SKM-1 treated with dmso at 0.1 percent for 144 hours (cell line): ENCODE measurements at regions not wholly inside any gene's neighbourhood (a gene's known extent, or its start where the extent isn't known, plus 50 kb on each side); places are given as distances from the start of the nearest gene placed in this dataset.

ENCODE experiments used
- DNase-seq: peaks from one replicate; lab custom pipeline; 2025; ENCODE audit not compliant: unreplicated experiment; lab: John Stamatoyannopoulos, UW

DNA sequence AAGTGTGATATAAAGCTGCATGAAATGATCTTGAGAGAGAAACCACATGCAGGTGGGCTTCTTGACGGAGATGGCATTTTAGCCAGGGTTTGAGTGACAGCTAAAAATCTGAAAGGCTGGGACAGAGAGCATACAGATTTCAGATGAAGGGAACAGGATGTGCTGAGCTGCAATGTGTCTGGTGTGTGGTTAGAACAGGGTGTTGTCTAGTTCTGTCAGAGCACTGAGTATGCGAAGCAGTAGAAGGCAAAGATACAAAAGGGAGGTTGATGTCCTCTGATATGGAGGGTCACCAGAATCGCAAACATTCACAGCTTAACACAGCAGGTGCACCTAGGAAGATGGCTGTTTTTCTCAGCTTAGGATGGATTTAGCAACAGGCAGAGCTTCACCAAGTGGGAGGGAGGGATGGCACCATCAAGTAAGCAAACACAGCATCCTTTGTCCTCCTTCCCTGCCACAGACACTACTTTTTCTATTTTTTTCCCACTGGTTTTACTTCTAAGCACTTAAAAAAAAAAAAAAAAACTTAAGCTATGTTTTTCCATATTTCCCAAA lies 182.5 kb downstream of the TMX3 start:
- no peak for DNase-seq

DNA sequence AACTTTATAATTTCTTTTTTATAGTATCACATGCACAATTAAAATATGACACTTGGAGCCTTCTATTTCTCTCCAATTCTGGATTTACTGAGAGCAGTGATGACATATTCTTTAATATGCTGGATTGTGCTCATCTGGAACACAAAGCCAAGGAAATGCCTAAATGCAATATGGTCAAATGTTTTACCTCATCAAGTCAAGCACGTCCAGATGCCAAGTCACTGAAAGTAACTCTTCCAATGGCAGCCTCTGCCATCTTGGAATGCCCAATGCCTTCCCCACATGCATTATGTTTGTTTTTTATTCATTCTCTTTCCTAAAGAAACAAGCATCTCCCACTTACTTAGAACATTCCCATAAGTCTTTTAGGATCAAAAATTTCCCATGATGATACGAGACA lies 189.8 kb downstream of the TMX3 start:
- no peak for DNase-seq

DNA sequence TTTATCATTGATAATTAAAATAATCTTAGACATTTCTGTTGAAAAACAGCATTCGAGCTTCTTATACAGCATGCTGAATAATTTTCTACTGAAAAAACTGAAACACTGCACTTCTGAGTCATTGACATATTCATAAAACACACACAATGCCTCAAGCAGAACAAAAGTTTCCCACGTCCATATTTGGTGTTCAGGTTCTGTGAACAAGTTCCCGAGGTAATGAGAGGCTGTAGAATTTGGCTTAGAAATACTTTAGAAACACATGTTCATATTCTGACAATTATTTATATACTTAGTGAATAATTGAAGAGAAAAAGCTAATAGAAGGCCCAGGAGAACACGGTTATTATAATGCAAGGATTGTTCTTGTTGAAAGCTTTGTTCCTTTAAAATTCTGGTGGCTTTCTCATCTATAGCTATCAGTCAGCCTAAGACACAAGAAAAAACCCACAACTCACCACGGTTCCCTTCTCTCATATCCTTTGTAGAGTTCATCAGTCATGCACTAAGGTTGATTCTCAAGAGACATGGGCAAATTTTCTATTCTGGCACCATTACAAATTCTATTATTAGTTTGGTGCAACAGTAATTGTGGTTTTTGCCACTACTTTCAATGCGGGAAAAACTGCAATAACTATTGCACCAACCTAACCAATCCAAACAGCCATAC lies 194.4 kb downstream of the TMX3 start:
- no peak for DNase-seq

DNA sequence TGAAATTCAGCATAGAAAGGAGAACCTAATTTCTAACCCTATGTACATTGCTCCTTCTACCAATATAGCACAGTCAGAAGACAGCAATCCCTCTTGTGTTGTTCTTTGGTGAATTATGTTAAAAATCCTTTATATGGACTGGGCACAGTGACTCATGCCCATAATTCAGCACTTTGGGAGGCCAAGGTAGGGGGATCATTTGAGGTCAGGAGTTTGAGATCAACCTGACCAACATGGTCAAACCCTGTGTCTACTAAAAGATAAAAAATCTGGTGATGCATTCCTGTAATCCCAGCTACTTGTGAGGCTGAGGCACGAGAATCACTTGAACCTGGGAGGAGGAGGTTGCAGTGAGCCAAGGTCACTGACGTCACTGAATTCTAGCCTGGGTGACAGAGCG lies 195.6 kb downstream of the TMX3 start:
- DNase-seq, result no peak

DNA sequence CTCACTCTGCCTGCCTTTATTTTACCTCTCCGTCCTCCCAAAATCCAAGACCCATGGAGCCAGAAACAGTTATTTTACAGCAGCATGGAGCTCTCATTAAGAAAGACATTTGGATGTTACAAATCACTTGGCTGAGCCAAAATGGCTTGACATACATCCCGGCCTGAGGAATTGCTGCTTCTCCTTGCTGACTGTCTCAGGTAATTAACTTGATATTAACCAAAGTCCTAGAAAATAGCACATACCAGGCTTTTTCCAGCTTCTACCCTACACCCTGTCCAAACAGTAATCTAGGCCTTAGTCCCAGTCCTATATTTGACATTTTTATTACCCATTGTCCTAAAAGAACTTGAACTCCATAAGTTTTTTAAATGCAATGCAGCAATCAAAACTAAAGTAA lies 205.0 kb downstream of the TMX3 start:
- no peak for DNase-seq

DNA sequence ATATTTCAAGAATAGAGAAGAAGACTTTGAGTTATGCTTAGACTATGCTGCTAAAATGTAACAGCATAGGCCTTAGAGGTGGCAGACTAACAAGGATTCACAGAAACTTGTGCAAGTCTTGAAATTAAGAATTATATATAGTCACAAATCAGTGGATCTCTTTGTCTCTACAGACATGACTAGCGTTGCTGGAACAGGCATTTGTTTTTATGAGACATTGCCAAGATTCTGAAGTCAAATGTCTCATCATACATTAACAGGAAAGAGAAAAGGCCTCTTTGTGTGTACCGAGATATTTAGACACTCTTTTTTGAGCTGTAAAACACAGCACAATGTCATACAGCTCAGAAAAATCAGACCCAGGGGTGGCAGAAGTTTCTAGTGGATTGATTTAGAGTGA lies 207.1 kb downstream of the TMX3 start:
- DNase-seq, result no peak

DNA sequence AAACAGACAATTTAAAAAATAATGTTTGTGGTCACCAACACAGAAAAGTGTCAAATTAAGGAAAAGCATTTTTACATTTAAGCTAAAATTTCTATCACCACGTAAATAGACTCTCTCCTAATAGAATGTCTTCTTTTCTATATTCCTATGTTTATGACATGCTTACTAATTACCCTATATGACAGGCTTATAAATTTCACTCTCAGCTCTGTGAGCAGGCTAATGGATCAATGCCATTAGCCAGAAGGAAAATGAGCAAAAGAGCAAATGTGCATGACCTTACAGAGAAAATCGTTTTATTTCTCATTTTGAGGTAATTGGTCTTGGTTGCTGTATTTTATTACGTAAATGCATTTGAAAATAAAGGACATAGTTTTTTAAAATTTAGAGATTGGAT lies 209.7 kb downstream of the TMX3 start:
- no peak for DNase-seq

DNA sequence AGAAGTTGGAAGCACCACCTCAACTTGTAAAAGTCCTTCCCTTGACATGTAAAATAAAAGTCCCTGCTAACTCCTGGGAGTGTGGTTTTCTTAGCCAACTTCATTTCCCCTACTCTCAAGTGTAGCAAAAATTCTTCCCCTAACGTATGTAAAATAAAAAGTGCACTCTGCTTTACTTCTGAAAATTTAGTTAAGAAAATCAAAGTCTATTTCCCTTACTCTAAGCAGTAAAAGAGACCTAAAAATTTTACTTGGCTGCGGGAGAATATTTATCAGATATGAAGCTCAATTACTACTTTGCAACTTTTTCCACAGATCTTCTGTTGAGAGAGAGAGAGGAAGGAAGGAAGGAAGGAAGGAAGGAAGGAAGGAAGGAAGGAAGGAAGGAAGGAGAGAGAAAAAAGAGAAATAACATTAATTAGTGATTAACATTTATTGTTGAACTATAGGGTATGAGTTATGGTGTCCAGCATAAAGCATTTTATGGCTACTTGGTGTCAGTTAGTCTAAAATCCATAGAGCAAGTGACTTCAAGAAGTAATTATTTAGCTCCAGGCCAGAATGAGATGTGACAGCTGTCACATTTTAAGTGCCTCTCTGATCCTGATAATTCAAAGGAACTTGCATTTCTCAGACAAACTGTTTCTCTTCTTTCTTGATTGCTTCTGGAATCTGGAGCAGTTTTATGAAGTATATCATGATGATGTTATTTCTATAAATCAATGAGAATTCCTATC lies 210.3 kb downstream of the TMX3 start:
- no peak for DNase-seq

DNA sequence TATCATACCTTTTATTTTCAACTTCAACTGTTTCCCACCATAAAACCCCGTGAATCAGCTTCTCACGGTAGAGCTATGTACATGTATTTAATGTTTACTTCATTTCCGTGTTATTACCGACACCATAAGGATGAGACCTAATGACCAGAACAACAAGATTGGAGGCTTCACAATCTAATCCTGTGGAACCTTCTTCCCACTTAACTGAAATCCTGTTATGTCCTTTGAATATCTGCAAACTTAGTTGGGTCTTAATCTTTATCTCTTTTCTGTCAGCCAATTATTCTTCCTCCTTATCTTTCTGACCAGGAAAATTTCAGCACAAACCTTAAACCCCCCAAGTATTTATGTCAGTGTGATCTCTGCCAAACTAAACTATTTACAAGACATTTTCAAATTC lies 214.4 kb downstream of the TMX3 start:
- no peak for DNase-seq

DNA sequence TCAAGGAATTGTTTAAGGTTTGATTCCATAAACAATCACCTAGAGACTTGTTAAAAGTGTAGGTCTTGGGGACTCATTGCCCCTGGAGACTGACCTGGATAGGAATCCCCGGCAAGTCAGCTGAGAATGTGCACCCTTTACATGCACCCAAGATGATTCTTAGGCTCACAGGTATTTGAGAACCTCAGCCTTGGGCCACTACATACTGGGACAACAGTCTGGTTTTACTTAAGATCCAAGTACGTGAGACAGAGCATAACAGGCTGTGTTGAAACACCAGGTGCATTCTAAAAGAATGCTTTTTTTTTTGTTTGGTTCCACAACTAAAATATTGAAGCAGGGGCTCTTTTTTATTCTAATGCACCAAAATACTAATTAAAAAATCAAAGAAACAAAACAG lies 215.8 kb downstream of the TMX3 start:
- no peak for DNase-seq

DNA sequence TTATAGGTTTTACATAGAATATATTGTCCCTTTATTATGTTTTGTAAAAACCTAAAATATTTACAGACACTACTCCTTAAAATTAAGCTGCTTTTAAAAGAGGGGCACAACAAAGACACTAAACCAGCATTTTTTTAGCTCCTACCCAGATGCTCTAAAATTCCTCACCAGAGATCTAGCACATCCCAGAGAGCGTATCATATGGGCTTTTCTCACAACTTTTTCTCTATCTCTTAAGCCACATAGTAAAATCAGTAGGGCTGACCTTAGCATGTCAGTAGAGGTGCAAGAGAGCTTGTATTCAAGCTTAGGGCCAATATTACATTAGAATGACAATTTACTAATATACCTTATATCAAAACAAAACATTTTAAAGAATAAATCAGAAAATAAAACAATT lies 216.3 kb downstream of the TMX3 start:
- DNase-seq, result no peak

DNA sequence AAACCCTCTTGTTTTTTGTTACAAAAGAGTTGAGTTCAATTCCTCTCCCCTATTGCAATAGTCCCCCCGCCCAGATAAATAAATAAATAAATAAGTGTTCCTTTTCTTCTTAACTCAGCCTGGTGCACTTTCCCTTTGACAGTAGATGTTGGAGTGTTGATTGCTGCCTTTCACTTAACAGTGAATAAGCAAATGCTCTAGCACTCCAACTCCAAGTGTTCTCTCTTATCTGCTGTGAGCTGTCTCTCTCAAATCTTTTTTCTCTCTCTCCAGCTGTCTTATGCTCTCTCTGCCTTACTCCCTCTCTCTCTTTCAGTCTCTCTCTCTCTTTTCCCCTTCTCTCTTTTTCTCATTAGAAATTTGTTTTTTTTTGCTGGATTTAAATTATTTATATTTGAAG lies 216.7 kb downstream of the TMX3 start:
- no peak for DNase-seq

DNA sequence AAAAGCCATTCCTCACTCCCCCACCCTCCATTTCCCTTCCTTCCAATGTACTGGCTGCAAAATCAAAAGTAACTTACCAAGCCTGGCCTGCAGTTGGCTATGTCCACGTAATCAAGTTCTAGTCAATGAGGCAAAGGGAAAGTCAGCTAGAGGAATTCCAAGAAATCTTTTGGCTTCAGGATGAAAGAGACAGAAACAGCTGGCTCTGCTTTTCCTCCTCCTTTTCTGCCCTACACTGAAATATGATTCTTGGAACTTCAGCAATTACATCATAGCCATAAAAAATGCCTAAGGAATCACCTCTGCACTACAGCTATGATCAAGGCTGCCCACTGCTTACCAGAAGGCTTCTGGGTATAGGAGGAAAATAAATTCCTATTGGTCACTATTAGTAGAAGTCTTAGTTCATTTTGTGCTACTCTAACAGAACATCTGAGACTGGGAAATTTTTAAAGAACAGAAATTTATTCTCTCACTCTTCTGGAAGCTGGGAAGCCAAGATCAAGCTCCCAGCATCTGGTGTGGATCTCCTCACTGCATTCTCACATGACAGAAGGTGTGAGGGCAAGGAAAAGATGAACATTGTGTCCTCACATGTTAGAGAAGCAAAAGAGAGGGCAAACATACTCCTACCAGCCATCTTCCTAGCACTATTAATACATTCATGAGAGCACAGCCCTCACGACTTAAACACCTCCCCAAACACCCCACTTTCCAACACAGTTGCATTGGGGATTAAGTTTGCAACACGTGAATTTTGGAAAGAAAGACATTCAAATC lies 219.9 kb downstream of the TMX3 start:
- DNase-seq, result no peak

DNA sequence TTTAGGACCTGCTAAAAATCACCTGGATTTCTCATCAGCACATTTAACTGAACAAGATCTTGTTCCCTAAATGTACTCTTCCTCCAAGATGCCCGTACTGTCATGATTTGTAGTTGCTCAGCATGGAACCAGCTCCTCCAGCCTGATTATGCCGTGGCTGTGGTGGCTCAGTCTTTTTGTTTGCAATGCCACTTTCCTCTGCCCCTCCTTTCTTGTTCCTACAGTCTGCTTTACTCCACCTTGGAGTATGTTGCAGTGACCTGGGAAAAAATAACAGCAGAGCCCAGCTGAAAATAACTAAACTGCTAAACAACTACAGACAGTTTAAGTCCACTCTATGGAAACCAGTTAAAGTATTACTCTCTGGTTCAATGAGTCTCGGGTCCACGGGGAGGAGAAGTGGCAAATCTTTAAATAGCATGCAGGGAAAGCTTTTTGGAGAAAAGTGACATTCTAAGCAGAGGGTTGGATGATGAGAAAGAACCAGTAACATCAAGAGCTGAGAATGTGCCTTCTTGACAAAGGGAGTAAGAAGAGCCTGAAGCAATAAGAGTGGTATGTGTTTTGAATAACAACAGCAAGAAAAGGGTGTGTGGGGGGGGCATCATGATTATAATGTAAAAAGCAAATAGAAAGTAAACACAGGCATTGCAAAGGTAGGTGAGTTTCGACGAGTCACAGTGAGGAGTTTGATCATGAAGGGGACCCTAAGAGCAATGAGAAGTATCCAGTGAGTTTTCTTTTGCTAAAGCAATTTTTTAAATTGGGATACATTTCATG lies 225.7 kb downstream of the TMX3 start:
- DNase-seq, result no peak

DNA sequence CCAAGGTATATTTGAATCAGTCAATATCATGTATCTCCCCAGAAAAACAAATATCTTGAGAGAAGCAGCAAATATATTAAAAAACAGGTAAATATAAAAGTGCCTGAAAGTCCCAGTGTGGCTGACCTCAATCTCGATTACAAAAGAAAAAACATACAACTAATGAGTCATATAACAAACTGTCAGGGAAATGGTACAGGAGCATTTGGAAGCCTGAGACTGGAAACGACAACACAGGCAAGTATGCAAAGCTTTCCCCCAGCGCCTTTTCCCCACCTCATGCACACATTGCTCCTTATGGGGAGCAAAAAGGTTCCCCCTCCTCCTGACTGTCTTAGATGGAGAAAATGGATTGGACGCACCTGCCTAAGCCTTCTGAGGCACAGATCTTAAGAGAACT lies 230.7 kb downstream of the TMX3 start:
- no peak for DNase-seq

DNA sequence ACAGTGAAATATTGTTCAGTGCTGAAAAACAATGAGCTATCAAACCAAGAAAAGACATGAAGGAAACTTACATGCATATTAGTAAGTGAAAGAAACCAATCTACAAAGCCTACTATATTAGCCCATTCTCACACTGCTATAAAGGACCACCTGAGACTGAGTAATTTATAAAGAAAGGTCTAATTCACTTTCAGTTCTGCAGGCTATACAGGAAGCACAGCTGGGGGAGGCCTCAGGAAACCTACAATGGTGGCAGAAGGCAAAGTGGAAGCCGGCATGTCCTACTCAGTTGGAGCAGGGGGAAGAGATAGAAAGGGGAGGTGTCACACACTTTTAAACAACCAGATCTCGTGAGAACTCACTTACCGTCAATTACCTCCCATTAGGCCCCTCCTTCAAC lies 232.1 kb downstream of the TMX3 start:
- no peak for DNase-seq

DNA sequence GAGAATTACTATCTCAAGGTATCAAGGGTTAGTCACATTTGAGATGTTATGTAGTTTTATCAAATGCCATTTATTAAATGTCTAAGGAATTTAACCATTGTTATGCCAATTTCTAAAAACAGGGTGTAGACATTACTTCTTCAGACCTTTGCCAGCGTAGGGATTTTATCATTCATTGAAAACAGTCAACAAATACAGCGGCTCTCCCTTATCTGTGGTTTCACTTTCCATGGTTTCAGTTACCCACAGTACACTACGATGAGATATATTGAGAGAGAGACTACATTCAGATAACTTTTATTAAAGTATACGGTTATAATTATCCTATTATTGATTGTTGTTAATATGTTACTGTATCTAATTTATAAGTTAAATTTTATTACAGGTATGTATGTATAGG lies 234.7 kb downstream of the TMX3 start:
- DNase-seq, result no peak

DNA sequence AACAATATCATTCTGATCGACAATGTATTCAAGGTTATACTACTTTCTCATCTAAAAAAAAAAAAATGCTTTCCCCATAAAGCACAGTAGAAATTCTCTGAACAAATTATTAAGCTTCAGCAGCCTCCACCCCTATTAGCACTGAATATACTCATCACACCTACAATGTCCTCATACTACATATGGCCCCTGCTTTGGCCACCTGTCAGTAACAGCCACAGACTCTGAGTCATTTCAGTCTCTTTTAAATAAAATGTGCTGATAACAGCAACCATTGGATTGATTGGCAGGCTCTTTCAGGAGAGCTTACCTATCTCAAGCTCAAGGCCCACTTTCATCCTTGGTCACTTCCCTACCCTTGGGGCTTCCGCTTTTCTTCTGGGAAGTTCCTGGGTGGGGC lies 236.7 kb downstream of the TMX3 start:
- no peak for DNase-seq

DNA sequence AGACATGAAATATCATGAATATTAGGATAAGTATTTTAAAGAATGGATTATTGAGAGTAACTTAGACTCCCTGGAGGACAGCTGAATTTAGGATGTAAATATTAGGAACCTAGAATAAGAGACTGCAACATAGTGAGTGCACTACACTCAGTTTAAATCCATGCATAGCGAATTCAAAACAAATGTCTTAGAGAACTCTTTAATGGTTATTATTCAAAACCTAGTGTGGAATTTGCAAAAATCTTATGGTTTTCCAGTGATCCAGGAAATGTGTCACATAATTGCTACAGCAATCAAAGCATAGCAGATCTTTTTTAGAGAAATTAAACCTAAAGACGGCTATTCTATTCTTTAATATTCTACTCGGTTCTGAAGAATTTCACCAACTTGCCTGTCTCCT lies 239.0 kb downstream of the TMX3 start:
- DNase-seq, result no peak

DNA sequence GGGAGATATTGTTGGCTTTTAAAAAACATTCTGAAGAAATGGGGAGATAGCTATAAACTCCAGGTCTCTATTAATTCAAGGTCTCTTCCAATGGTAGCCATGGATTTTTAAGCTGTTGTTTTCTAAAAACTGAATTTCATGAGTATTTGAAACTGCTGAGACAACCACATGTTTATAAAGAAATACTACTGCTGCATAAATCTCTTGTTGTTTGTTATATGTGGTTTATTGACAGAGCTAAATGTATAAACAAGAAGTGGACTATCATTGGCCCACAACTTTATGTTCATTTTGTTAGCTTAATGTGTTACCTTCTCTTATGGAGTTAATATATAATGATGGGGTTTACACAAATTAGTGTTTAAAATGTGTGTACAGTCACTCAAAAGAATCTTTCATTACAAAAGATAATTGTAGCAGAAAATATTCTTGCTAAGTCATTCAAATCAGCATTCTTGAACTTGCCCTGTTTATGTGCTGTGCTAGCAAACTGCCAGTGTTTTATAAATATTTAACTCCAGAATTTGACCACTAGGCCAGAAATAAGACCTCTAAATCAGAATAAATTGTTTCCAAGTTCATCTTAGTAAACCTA lies 242.1 kb downstream of the TMX3 start:
- DNase-seq, result no peak
